NOMO-1 (cell line): ENCODE measurements at regions not wholly inside any gene's neighbourhood (a gene's known extent, or its start where the extent isn't known, plus 50 kb on each side); places are given as distances from the start of the nearest gene placed in this dataset.
"Not testable (repeated sequence)": the region's sequence is repeated elsewhere in the genome, so short reads cannot be mapped to it uniquely, and the experiment has no call there.

Experiments
- DNase-seq, 2 experiments: peaks; one replicate each; lab custom pipeline; 2025; ENCODE audit not compliant: unreplicated experiment in 2 of 2; lab: John Stamatoyannopoulos, UW

DNA sequence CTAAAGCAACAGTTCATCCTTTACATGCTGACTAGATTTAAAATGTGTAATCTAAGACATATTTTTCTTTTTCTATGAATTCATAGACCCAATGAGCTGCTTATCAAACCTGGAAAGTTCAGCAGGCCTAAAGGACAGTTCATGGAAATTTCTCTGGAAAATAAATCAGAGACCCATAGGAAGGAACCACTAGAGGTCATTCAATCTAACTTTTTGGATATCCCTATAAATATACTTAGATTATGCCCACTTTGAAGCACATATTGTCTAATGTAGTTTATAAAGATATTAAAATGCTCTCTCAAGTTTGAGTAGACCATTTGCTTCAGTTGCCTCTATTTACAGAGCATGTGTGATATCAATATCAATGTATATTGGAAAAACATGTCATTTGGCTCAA, 473.0 kb downstream of the FAT4 start:
- DNase-seq, result no peak

DNA sequence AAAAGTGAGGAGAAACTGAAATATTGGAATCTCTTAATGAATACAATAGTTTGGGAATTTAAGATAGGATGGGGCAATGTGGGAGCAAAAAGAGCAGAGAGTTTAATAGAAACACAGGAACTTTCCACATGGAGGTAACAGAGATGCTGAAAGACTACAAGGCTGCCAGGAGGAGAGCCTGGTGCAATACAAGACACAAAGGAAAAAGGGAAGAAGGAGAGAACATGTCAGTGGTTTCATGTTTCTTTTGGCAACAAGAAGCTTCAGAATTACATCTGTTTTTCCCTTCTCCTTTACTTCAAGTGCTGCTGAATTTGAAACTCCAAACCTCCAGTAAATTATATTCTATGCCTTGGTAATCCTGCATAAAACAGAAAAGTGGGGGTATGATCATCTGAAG, 474.3 kb downstream of the FAT4 start:
- no peak for DNase-seq

DNA sequence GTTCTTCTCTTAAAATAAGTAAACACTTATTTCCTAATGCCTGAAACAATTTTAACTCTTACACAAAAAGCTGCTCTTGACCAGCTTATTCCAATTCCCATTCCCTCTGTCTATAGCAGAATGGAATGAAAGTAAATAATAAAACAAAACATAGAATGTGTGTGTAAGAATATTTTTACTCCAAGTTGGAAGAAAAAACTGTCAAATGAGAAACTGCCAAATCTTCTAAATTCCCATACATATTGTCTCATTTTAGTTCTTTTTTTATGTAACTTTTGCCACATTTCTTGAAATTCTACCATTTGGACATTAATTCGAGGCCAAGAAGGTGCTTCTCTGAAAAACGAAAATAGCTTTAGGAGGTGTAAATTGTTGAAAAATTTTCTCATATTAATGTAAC, 477.1 kb downstream of the FAT4 start:
- no peak for DNase-seq

DNA sequence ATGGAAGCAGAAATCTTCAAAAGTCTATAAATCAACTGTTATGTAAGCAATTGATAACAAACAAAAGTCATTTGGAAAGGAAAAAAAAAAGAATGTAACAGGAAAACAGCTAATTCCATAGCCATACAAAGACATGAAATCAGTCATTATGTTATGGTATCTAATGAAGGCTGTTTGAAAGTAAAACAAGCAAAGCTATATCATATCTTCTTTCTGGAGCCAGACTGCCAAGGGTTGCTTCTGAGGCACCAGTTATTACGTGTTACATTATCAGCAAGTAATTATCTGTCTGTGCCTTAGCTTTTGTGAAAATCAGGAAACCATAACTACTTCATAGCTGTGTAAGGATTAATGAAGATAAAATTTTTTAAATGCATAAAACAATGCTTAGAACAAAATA, 480.2 kb downstream of the FAT4 start:
- DNase-seq, result no peak

DNA sequence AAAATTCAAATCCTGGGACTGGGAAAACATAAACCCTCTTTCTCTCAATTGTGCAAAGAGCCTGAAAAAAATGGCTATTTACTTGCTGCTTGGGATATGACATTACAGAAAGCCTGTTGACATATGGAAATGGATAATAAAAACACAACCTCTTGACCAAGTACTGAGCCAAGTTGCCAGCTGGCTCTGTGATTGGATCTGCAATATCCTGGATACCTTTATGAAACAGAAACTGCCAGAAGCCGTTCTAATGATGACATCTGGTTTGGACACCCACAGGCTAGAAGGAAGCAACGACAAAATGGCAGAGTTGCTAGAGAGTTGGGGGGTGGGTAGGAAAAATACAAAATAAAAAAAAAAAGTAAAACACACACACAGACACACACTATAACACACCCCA, 481.4 kb downstream of the FAT4 start:
- DNase-seq, result no peak

DNA sequence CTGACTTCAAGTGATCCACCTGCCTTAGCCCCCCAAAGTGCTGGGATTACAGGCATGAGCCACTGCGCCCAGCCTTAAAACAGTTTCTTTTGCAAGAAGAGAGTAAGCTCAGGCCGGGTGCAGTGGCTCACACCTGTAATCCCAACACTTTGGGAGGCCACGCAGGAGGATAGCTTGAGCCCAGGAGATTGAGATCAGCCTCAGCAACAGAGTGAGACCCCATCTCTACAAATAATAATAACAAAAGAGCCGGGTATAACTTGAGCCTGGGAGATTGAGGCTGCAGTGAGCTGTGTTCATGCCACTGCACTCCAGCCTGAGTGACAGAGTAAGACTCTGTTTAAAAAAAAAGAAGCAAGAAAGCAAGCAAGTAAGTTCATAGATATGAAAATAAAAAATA, 482.9 kb downstream of the FAT4 start:
- not testable (repeated sequence) for DNase-seq

DNA sequence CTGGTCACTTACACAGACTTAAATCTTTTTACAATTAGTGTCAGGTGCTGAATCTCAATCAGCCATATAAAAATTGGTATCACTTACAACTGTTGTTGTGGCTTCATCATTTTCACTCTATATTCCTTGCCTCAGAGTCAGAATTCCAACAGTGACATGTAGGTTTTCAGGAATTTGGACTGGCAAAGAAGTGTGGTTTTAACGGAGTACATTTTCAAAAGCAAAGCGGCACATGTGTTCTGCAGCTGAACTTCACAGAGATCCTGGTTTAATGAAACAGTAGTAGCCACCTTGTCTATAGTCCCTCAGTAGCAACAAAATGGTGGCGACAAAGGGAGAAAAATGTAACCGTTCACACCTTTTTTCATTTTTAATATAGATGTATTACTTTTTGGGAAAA, 486.6 kb downstream of the FAT4 start:
- no peak for DNase-seq

DNA sequence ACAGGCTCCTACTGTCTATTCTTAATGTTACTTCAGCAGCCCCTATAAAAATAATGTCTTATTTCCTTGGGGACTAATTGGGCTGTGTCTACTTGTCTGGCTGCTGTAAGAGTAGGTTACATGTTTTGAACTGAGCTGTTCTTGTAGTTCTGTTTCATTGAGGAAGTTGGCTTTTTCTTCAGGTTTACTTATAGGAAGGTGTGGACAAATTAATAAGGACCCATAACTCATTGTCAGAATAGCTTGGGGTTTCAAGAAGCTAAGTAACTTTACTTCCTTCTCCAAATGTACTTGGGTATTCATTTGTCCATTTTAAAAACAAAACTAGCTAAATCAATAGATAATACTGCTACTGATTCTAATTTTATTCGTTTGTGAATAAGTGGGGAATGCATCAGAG, 487.2 kb downstream of the FAT4 start:
- DNase-seq, result no peak

DNA sequence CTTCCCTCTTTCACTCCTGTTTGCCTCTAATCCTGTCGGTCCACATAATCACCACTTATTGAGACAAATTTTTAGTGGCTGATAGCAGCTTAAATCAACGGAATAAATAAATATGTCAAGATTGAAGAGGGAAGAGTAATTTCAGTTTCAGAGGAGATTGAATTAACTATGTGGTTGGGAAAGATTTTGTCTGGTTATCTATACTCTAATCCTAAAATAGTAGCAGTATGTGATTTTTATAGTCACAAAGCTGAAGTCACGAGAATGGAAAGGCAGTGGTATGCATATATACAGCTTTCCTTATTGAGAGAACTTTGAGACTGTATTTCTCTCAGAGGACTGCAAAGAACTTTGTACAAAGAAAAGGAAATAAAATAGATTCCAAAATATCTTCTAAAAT, 493.3 kb downstream of the FAT4 start:
- DNase-seq, result no peak

DNA sequence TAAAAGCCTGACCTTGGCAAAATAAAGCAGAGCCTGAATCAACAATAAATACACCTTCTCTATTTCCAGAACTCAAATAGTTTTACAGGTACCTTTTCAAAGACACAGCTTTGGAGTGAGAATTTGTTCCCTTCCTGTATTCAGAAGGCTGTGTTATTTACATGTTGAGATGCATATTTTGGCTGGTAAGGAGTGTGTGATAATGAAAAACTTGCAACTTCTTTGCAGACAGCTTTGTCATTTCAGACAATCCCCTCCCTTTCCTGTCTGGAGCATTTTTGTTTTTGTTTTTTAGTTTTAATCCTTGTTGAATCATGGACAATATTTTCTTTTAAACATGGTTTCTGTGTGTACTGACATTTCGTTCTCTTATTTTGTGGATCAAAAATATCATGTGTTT, 493.8 kb downstream of the FAT4 start:
- DNase-seq, result no peak

DNA sequence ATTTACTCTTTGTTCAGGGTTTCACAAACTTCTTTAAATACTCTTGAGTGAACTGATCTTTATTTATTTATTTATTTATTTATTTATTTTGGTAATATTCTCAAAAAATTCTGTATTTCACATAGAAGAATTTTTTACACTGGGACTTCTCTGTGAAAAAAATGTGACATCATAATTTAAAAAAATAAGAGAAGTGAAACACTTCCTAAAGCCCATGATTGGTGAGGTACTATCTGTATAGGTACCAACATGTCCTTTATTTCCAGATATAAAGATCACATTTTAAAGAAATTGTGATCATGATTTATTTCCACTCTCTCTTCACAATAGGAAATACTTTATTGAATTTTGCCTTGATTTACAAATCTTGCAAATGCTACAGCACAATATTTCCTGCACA, 497.1 kb downstream of the FAT4 start:
- DNase-seq, result no peak

DNA sequence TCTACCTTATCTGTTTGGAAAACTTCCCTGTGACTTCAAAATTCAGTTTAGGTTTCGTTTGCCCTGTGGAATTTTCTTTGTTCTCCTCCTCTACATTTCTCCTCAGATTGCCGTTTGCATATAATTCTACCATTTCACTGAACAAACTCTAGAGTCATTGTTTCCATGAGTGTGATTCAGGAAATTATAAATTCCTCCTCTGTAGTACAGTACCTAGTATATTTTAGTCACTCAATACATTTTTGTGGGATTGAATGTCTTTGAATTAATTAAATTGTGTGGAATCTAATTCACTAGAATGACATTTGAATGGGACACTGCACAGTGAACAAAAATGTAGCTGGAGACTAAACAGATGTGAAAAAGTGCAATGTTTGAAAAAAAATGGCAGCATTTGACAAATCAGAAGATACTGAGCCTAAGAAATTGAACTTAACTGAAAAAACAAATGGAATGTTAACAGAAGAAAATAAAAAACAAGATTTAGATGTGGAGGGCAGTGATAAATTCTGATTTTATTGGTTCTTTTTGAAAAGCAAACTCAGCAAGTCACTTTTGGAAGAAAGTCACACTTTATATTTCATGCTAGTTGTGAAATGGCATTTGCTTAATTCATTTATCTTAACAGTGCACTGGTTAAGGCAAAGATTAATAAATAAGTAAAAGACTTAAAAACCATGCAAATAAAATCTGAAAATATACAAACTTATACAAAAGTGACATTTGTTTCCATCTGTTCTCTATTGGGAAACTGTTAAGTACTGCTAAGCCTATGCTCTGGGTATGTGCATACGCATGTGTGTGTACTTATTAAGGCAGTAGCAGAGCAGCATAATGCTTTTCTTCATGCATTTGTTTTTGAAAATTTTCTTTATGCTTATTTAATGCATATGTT, 512.3 kb downstream of the FAT4 start:
- DNase-seq, result no peak

DNA sequence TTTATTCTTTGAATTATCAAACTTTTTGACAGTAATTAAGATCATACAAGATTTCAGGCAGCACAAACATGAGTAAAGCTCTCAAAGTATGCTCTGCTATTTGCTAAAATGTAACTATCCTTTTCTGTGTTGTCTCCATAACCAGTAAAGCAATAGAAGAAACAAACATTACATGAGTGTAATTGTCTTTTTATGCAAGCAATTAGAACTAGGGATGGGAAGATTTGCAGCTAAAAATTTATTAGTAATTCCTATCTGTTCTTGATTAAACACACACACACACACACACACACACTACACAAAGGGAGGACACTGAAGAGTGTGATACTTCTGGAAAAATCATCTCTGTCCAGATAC, 512.9 kb downstream of the FAT4 start:
- no peak for DNase-seq

DNA sequence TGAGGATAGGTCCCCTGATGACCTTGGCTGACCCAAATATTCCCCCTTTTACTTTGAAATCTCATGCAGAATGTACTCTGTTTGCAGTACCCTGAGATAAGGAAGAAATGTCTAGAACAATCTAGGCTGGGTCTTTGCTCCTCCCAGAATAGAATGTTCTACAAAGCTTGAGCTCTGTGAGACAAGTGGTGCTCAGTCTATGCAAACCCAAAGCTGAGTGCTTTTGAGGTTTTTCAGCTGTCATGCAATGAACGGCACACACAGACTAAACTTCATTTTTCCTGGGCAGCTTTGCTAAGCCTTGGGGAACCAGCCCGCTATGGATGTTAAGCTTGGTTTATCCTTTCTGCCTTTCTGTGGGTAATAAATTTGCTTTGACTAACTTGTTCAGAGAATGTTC, 513.6 kb downstream of the FAT4 start:
- no peak for DNase-seq

DNA sequence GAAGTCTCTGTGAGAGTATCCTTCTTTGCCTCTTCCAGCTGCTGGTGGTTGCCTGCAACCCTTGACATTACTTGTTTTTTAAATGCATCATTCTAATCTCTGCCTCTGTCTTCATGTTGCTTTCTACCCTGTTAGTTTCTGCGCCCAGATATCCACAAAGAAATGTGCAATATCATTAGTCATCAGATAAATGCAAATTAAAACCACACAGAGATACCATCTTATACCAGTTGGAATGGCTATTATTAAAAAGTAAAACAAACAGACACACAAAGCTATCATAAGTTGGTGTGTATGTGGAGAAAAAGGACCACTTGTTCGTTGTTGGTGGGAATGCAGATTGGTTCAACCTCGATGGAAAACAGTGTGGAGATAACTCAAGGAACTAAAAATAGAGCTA, 517.4 kb downstream of the FAT4 start:
- no peak for DNase-seq

DNA sequence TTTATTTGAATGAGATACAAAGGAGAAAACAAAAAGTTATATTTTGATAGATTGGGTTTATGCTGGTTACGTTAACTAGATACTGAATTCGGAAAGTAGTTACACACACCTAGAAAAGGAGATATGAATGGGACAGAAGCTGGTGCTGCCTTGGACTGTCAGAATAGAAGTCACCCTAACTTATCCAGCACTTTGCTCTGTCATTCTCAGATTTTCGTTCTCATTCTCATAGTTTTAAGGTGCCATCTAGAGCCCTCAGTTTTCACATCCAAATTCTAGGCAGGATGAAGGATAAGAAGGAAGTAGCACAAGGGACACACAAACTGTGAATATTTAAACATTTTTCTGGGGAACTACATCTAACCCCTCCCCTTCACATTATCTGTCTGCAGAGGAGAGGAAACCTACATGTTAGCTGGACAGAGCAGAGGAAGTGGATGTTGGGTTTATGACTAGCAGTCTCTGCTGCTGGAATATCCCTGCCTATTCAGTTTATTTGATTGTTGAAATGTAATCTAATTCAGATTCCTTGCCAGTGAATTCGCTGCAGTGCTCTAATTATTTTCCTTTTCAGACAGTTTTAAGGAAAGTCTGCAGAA, 521.9 kb downstream of the FAT4 start:
- DNase-seq, result no peak

DNA sequence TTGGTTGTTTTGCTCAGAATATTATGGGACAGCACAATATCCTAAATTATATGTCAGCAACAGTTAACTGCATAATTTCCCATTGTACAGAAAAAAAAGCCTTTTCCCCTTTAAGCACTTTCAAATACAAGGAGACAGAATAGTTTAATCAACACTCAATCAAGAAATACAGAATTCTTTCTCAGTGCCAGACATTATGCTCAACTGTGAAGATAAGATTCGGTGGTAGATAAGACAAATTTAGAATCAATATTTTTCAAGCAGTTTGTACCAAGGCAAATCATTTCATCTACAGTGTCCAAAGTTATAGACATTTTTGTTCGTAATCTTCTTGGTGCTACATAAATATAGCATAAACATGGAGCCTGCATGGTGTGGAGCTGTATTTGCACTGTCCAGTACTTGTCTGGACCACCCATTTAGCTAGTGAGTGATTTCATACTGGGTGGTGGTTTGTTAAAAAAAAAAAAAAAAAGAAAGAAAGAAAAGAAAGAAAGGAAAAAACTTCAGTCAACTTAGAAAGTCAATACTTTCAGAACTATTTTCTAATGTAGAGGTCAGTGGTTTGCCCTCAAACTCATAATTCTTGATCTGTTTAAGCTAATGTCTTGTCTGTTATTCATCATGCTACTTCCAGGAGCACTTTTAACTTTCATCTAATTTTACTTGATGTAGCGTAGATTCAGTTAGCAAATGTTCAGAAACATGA, 522.9 kb downstream of the FAT4 start:
- DNase-seq, result no peak

DNA sequence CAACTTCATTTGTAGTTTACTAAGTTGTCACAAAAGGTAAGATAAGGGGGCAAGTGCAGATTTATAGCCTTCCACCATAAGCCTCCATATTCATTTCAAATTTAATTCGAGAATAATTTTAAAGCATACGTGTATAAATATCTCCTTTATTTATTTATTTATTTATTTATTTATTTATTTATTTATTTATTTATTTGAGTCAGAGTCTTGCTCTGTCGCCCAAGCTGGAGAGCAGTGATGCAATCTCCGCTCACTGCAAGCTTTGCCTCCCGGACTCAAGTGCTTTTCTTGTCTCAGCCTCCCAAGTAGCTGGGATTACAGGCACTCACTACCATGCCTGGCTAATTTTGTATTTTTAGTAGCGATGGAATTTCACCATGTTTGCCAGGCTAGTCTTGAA, 523.4 kb downstream of the FAT4 start:
- no peak for DNase-seq

DNA sequence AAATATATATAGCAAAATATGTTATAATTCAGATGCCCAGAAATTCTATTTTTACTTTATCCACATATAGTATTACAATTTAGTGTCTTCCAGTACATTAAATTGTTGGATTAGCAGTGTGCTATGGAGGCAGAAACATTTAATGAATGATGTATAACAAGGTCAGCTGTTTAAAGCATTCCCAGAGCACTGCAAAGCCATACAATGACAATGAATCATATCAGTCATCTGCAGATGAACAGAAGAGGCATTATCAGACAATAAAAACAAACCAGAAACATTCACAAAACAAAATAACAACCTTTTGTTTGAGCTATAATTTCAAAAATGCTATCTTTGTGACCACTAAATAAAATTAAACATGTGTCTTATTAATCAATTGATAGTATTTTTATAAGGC, 524.2 kb downstream of the FAT4 start:
- DNase-seq, result no peak

DNA sequence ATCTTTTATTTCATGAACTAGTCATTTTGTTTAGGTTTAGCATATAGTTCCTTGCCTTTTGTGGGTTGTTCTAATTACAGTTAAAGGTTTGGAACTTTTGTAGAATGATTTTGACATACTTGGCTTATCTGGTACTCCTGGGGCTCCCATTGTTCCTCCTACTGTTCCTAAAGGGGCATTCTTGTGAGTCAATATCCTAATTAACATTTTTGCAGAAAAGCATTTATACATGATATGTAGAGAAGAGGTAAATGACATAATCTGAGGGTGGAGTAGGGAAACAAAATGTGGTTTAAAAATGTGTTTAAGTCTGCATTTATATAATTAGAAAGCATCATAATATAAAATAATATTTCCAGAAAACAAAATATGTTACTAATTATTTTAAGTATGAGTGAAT, 529.2 kb downstream of the FAT4 start:
- DNase-seq, result no peak

DNA sequence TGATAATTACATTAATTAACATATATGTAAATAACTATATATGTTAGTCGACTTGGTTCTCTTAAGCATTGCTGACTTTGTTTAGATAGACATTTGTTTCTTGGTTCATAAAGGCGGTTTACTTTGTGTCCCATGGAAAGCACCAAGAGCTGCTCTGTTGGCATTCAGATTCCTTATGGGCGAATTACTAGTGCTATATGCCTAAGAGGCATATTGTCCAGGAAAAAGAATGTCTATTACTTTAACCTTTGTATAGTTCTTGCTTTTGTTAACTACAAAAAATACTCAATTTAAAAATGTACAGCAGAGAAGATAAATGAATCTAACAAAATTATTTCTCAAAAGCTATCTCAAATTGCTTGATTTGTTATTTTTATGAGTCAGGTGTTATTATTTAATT, 532.8 kb downstream of the FAT4 start:
- no peak for DNase-seq

DNA sequence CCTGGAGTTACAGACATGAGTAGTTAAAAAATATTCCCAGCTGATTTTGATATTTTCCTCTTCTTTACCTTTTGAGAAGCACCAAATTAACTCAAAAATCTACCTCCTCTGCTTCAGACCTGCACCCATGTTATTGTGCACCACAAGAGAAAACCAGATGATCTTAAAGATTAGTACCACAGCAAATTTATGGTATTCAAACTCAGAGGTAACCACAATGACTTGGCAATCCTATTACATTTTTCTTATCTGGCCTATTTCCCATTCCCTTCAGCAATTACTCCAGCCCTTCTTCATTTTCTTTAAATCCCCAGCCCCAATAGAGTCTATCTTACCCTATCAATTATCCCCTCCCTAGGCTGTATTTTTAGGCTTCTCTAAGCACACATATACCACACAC, 535.1 kb downstream of the FAT4 start:
- DNase-seq, result no peak
